HG03095 (cell line): ENCODE measurements at regions not wholly inside any gene's neighbourhood (a gene's known extent, or its start where the extent isn't known, plus 50 kb on each side); places are given as distances from the start of the nearest gene placed in this dataset.
"Not testable (repeated sequence)": the region's sequence is repeated elsewhere in the genome, so short reads cannot be mapped to it uniquely, and the experiment has no call there.

Experiments
- ATAC-seq: cut with Tn5 transposase; IDR thresholded peaks from one replicate; pipeline ENCODE4 v1.9.1; 2021; ENCODE audit warnings: moderate library complexity; ENCODE audit not compliant: unreplicated experiment

GRCh38 chr4:177791188-177791587, 349.0 kb upstream of the AGA start:
- no peak for ATAC-seq

DNA sequence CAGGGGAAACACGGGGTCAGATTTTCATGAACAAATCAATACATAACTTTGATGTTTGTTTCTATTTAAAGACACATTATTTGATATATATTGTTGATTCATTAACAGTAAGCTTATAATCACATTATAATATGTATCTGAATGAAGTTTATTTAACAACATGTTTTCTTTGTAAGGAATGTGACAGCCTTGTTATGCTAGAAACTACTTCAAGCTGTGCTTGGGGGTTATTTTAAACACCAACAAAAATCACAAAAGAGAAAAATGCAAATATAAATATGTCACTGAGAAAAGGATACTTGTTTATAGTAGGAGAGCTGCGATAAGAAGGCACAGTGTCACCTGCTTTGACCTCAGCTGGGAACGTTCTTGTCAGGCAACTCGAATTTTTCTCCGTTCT, 354.6 kb upstream of the AGA start:
- no peak for ATAC-seq

- ATAC-seq: no peak
Measured at GRCh38 chr4:177798161-177798560, 355.9 kb upstream of the AGA start.

DNA sequence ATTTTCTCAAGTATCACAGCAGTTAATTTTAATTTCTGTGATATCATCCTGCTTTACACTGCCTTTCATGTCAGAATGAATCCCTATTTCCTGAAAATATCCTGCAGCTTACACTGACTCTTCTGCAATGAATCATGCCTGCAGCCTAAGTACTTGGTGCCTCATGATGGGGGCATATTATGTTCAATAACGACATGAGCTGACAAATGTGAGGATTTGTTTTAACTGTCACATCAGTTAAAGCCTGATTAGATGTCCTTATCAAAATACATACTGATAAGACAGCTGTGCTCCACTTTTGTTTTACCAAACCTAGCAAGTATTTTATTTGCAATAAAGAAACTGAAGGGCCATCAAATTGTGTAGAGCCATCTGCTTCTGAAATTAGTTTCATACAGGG, 359.9 kb upstream of the AGA start:
- no peak for ATAC-seq

- ATAC-seq: no peak
Measured at GRCh38 chr4:177802661-177803060, 360.4 kb upstream of the AGA start.

DNA sequence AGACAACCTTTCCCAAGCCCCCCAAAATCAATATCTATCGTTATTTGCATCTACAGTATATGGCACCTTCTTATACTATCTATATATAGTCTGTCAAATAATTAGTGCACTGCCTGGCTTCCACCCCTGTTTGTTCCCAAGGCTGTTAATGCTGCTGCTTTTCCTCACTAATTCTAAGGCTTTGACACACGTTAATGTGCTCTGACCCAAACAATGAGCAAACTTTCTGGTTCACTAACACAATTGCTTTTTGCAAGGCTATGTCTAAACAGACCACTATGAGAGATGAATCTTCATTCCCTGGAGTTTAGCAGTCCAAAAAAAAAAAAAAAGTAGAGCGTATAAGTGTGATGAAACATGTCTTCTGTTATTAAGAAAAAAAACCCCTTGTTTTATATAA, 360.9 kb upstream of the AGA start:
- no peak for ATAC-seq

GRCh38 chr4:177809791-177810190, 367.6 kb upstream of the AGA start:
- no peak for ATAC-seq

DNA sequence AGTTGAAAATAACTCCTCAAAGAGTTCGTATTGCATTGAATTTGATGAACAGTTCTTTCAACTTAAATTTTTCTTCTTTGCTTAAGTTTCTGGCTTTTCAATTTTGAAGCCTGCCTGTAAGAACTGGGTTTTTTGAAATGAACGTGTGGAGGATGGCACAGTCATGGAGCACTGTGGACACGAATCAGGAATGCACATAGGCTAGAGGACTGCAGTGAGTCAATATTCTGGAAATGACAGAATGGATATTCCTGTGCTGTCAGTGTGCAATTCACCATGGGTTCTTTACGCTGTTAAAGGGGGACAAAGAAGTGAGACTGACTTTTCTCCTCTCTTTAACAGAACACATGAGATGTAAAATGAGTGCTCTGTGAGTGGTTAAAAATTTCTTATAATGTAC, 368.0 kb upstream of the AGA start:
- no peak for ATAC-seq

GRCh38 chr4:177818392-177818791, 376.2 kb upstream of the AGA start:
- not testable (repeated sequence) for ATAC-seq

GRCh38 chr4:177826973-177827372, 384.7 kb upstream of the AGA start:
- ATAC-seq: no peak

GRCh38 chr4:177841258-177841657, 399.0 kb upstream of the AGA start:
- no peak for ATAC-seq

DNA sequence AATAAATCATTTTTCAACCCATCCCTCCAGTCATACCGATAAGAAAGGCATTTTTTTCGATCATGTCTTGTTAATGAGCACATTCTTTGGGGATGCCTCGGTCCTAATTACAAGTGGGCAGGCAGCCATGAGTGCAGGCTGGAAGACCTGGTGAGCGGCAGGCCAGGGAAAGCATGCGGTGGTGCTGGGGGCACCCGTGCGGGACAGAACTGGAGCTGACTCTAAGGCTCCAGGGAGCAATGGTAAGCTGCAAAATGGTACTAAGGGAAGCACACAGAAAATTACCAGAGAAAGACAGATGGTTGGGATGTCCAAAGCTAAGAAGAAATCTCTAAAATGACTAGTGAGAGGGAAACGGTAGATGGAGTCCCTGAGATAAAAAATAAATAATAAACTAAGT, 411.0 kb upstream of the AGA start:
- ATAC-seq: no peak

DNA sequence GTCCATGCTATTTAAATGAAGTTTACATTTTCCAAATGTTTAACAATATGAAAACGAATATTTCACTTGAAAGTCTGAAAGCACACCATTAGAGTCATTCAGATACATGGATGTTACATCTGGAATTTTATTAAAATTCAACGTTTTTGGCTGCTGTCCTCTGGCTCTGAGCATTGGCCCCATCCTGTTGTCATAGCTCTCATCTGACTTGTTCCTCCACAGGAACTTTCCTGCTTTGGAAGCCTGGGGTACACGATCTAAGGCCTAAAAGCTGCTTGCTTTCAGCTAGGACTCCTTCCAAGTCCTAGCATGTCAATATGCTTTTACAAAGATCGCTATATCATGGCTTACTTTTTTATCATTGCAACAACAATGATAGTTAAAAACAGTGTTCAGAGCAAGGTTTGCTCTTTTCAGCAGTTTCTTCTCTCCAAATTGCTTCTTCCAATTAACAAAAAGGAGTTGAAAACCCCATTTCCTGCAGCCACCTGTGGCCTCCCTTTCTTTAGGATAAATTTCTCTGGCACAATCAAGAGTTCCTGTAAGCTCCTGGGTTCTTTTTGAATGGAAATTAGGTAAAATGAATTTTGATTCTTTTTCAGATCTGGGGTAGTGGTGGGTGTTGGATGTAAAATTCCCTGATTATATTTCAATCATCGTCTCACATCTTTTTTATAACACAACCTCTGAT, 413.4 kb upstream of the AGA start:
- ATAC-seq: no peak

GRCh38 chr4:177860171-177860570, 417.9 kb upstream of the AGA start:
- ATAC-seq: no peak

DNA sequence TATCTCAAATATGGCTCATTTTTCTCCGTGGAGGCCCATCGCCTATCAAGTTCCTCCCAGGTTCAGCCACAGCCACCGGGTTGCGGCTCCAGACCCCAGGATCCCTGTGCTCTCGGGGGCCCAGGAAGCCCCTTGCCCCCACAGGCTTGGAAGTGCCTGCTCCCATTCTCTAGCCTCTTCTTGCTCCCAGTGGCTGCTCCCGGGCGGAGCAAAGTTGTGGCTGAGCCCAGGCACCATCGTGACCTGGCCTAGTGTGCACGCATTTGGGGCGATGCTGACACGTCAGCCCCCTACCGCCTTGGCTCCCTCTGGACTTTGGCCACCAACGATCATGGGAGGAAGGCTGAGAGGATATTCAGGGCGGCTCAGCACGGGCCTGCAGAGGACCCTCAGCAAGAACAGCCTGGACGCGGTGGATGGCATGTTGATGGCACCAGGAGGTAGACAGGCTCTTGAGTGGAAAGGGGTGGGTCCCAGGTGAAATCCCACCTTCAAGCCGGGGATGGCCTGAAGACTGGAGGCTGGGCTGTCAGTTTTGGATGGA, 419.4 kb upstream of the AGA start:
- no peak for ATAC-seq

DNA sequence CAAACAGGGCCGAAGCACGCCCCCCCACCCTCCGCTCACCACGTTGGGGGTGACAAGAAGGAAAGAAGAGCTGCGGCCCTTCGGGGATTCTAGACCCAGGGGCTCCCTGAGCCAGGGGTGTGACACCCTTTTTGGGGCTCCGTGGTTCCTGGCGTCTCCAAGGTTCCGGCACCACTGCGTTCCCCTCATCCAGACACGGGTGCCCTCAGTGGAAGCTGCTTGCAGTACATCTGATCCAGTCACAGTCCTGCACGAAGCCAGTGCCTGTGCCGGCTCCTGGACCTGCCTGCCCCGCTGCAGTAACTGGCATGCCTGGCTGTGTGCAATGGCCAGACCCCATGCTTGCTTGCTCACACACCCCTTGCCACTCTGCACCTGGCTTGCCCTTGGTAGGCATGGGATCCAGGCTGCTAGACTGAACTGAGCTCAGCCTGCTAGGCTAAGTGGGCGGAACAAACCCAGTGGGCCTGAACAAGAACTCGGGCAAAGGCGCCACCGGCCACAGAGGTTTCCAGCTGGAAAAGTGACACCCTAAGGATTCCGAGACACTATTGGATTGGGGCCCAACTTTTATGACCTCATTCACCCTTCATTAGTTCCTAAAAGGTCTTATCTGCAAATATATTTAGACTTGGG, 420.4 kb upstream of the AGA start:
- ATAC-seq: no peak

DNA sequence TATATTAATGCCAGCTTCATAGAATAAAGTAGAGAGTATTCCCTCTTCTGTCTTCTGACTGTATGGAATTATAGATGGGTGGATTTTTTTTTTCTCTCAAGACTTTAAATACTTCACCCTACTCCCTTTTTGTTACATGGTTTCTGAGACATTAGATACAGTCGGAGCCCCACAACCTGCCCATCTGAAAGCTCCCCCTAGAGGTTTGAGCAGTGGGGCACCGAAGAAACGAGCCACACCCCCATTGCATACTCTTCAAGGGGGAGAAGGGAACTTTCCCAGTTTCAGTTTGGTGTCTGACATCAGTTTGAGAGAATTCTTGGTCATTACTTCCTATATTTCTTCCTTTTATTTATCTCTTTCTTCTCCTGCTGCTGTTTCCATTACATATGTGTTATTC, 437.6 kb upstream of the AGA start:
- no peak for ATAC-seq

DNA sequence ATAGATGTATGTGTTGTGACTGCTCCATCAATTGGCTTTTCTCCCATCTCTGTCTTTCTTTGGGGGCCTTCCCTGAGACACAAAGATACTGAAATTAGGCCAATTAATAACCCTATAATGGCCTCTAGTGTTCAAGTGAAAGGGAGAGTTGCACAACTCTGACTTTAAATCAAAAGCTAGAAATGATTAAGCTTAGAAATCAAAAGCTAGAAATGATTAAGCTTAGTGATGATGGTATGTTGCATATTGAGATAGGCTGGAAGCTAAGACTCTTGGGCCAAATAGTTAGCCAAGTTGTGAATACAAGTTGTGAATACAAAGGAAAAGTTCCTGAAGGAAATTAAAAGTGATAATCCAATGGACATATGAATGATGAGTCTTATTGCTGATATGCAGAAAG, 452.9 kb upstream of the AGA start:
- ATAC-seq: no peak

GRCh38 chr4:177901786-177902185, 459.5 kb upstream of the AGA start:
- no peak for ATAC-seq

- ATAC-seq: no peak
Measured at GRCh38 chr4:177902386-177902785, 460.1 kb upstream of the AGA start.

- ATAC-seq: no peak
Measured at GRCh38 chr4:177907736-177908424, 465.6 kb upstream of the AGA start.

DNA sequence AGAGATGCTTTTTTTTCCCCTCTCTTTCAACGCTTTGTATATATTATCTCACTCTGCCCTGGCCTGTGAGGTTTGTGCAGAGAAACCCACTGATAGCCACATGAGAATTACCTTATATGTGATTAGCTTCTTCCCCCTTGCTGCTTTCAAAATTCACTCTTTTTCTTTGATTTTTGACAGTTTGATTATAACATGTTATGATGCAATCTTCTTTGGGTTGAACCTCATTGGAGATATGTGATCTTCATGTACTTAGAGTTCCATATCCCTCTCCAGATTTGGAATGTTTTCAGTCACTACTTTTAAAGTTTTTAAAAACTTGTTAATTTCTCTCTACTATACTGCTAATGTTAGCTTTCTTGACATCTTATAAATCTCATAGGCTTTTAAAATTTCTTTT, 479.5 kb upstream of the AGA start:
- no peak for ATAC-seq
